CD14-positive monocyte (primary cell): ENCODE measurements at regions not wholly inside any gene's neighbourhood (a gene's known extent, or its start where the extent isn't known, plus 50 kb on each side); places are given as distances from the start of the nearest gene placed in this dataset.

Experiments used
- DNase-seq, 3 donors: peaks; one replicate each; pipeline ENCODE4 v3.0.0-alpha.2; 2011 to 2022
- H2AFZ ChIP-seq: 2 replicates; pipeline ENCODE4 v1.6.0; 2012; ENCODE audit warnings: mild to moderate bottlenecking, low read depth, low read length, inconsistent platforms; ENCODE audit not compliant: insufficient read depth, poor library complexity, severe bottlenecking
- H3K27ac ChIP-seq, 2 donors: 1 replicate in 1 of 2; 2 replicates in 1 of 2; pipeline ENCODE4 v1.5.1; 2012 to 2013; ENCODE audit warnings: low read length in 2 of 2, control low read depth in 1 of 2, inconsistent platforms in 1 of 2, low read depth in 1 of 2, mild to moderate bottlenecking in 1 of 2
- H3K27me3 ChIP-seq, 2 donors: one replicate each; pipeline versions ENCODE4 v1.6.0 to v1.6.1; 2011 to 2013; ENCODE audit warnings: low read length in 2 of 2; ENCODE audit not compliant: control insufficient read depth in 2 of 2, insufficient read depth in 2 of 2
- H3K36me3 ChIP-seq, 2 donors: replicated peaks in 1 of 2; 1 replicate in 1 of 2; 2 replicates in 1 of 2; pipeline versions ENCODE4 v1.5.1 to v1.6.1; 2012 to 2013; ENCODE audit warnings: low read length in 2 of 2, control low read depth in 1 of 2, inconsistent platforms in 1 of 2, mild to moderate bottlenecking in 1 of 2; ENCODE audit not compliant: insufficient read depth in 2 of 2, control insufficient read depth in 1 of 2
- H3K4me1 ChIP-seq, 2 donors: 1 replicate in 1 of 2; 2 replicates in 1 of 2; pipeline versions ENCODE4 v1.5.1 to v1.6.1; 2012 to 2013; ENCODE audit warnings: low read length in 2 of 2, control low read depth in 1 of 2, inconsistent platforms in 1 of 2, mild to moderate bottlenecking in 1 of 2, moderate library complexity in 1 of 2; ENCODE audit not compliant: insufficient read depth in 2 of 2, control insufficient read depth in 1 of 2
- H3K4me2 ChIP-seq: replicated peaks from 2 replicates; pipeline ENCODE3; 2012; ENCODE audit warnings: low read length, moderate library complexity, mild to moderate bottlenecking; ENCODE audit not compliant: poor library complexity, severe bottlenecking; ENCODE audit errors: extremely low read depth
- H3K4me3 ChIP-seq, 3 experiments: fragments of 200-600 bp in 1 of 3; sonication (generic) in 1 of 3; replicated peaks in 1 of 3; 1 replicate in 2 of 3; 2 replicates in 1 of 3; pipeline ENCODE4 v1.5.1; 2011 to 2013; ENCODE audit warnings: low read length in 3 of 3, mild to moderate bottlenecking in 3 of 3, control low read depth in 2 of 3, low read depth in 2 of 3, inconsistent platforms in 1 of 3, moderate library complexity in 1 of 3
- H3K79me2 ChIP-seq: 2 replicates; pipeline ENCODE4 v1.6.0; 2012; ENCODE audit warnings: mild to moderate bottlenecking, control low read depth, inconsistent platforms, low read length, moderate library complexity; ENCODE audit not compliant: insufficient read depth
- H3K9ac ChIP-seq: 2 replicates; pipeline ENCODE4 v1.6.0; 2017; ENCODE audit warnings: low read length, mild to moderate bottlenecking; ENCODE audit not compliant: insufficient read depth, poor library complexity, severe bottlenecking
- H3K9me3 ChIP-seq, 2 donors: replicated peaks in 1 of 2; 1 replicate in 1 of 2; 2 replicates in 1 of 2; pipeline versions ENCODE4 v1.5.1 to v1.6.1; 2012 to 2013; ENCODE audit warnings: low read length in 2 of 2, control low read depth in 1 of 2; ENCODE audit not compliant: control insufficient read depth in 1 of 2, insufficient read depth in 1 of 2
- H4K20me1 ChIP-seq: 2 replicates; pipeline ENCODE4 v1.6.0; 2012; ENCODE audit warnings: mild to moderate bottlenecking, low read length, control low read depth, moderate library complexity; ENCODE audit not compliant: insufficient read depth
- H3K27ac Mint-ChIP-seq, 7 donors: one replicate each; pipeline ENCODE4 v1.8.0; 2020; ENCODE audit warnings: mild to moderate bottlenecking in 7 of 7, mixed read lengths in 7 of 7, moderate library complexity in 6 of 7, inconsistent platforms in 2 of 7
- H3K27me3 Mint-ChIP-seq, 3 donors: one replicate each; pipeline ENCODE4 v1.8.0; 2021 to 2022; ENCODE audit warnings: low read depth in 3 of 3, mild to moderate bottlenecking in 3 of 3, mixed read lengths in 3 of 3, moderate library complexity in 3 of 3, inconsistent platforms in 1 of 3
- H3K36me3 Mint-ChIP-seq, 2 donors: one replicate each; pipeline ENCODE4 v1.8.0; 2020; ENCODE audit warnings: mixed read lengths in 2 of 2, inconsistent platforms in 1 of 2, mild to moderate bottlenecking in 1 of 2
- H3K4me1 Mint-ChIP-seq: one replicate; pipeline ENCODE4 v1.8.0; 2020; ENCODE audit warnings: mild to moderate bottlenecking, mixed read lengths
- H3K4me3 Mint-ChIP-seq, 2 donors: one replicate each; pipeline ENCODE4 v1.8.0; 2020; ENCODE audit warnings: mild to moderate bottlenecking in 2 of 2, mixed read lengths in 2 of 2, moderate library complexity in 1 of 2
- H3K9me3 Mint-ChIP-seq, 7 donors: one replicate each; pipeline ENCODE4 v1.8.0; 2020 to 2022; ENCODE audit warnings: mixed read lengths in 7 of 7, mild to moderate bottlenecking in 6 of 7, moderate library complexity in 6 of 7, inconsistent platforms in 2 of 7
- WGBS: methylation state at CpG from one replicate; pipeline ENCODE4 v1.1.5; 2013; ENCODE audit warnings: missing lambda C conversion rate; ENCODE audit not compliant: insufficient coverage; 5-methylcytosine and 5-hydroxymethylcytosine counted together
- intact Hi-C, 2 donors: fragments of 100-400 bp; cut with micrococcal nuclease; formaldehyde crosslinking; loops; one replicate each; pipeline versions ENCODE4 v1.15.0 to v1.15.1; 2023
- TF ChIP-seq, protein P1 (sequence below): fragments of 200-600 bp; IDR thresholded peaks from one replicate; pipeline ENCODE4 v1.8.0; 2022; ENCODE audit warnings: antibody characterized with exemption, mild to moderate bottlenecking

DNA sequence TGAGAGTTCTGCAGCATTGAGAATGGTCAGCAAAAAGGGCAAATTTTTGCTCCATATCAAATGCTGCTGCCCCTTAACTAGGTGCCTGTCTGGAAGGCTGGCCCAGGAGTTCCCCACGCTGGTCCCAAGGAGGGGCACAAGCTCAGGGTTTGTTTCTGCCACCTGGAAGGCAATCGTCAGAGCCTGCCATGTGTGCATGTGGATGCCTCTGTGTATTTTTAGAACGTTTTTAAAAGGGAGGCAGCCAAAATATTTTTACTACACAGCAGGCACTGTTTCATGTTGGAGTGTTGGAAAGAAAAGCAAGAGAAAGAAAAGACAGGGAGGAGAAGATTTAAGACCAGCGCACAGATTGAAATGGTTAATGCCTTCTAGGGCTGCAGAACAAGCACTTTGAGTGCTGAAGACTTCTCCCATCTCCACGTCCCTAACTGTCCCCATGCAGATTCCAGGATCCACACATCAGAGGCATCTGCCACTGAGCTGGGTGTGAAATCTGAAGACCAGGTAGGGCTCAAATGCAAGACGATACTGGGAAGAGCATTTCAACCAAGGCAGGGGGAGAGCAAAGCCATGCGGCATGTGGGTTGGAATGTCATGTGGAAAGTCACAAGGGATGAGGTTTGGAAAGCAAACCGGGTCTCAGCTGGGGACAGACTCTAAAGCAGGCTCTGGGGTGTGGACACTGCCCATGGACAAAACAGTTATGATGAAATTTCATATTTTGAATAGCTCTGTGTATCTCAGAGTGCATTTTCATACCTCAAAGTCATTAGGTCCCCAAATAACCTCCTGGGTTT is 557.2 kb downstream of the BCL11B start:
- Histone ChIP-seq H3K36me3 (no peaks in the 10 kb centered on the region), H3K79me2 (no peaks in the 10 kb centered on the region), H4K20me1 (no peaks in the 10 kb centered on the region), H3K4me3 (no peak overlapping the region), H3K27ac (no peak overlapping the region), H3K4me2 (no peak overlapping the region), H3K9ac (no peak overlapping the region), H2AFZ (no peak overlapping the region), H3K9me3 (no peaks in the 10 kb centered on the region), H3K27me3 (no peaks in the 10 kb centered on the region), H3K4me1 (no peaks in the 10 kb centered on the region)
- intact Hi-C loops: no loop called here
- no peaks in the 10 kb centered on the region for H3K36me3 Mint-ChIP-seq
- peaks cover 2% of the 10 kb centered on the region in 3 donors for H3K27me3 Mint-ChIP-seq
- peaks cover 0 to 11% (median 4%) of the 10 kb centered on the region in 7 donors for H3K9me3 Mint-ChIP-seq
- WGBS: 100% methylated on average over 2 of the region's 8 CpGs
- peak overlapping the region in 1 of 7 donors; percentile 25 for H3K27ac Mint-ChIP-seq
- H3K4me1 Mint-ChIP-seq: no peaks in the 10 kb centered on the region
- TF ChIP-seq, protein P1, sequence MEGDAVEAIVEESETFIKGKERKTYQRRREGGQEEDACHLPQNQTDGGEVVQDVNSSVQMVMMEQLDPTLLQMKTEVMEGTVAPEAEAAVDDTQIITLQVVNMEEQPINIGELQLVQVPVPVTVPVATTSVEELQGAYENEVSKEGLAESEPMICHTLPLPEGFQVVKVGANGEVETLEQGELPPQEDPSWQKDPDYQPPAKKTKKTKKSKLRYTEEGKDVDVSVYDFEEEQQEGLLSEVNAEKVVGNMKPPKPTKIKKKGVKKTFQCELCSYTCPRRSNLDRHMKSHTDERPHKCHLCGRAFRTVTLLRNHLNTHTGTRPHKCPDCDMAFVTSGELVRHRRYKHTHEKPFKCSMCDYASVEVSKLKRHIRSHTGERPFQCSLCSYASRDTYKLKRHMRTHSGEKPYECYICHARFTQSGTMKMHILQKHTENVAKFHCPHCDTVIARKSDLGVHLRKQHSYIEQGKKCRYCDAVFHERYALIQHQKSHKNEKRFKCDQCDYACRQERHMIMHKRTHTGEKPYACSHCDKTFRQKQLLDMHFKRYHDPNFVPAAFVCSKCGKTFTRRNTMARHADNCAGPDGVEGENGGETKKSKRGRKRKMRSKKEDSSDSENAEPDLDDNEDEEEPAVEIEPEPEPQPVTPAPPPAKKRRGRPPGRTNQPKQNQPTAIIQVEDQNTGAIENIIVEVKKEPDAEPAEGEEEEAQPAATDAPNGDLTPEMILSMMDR: no peak
- DNase-seq: no peak
- no peak overlapping the region for H3K4me3 Mint-ChIP-seq

DNA sequence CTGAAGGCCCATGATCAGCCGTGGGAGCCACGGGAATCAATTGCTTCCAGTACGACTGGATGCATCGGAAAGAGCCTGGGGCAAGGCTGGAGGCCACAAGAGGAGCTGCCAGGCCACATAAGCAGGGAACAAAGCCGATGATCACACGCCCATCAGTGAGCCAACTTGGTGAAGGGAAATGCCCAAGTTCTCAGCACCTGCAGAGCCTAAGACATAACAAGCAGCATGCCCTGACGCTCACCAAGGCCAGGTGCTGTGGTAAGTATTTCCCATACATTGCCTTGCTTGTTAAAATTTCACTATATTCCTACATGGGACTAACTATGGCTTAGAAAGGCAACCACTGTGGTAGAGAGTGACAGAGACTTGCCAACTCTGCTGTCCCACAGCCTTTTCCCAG is 555.9 kb downstream of the BCL11B start:
- Mint-ChIP-seq H3K9me3 (peaks cover 0 to 11% (median 4%) of the 10 kb centered on the region in 7 donors), H3K4me3 (no peak overlapping the region), H3K27me3 (peaks cover 0 to 2% (median 2%) of the 10 kb centered on the region in 3 donors), H3K36me3 (no peaks in the 10 kb centered on the region), H3K27ac (no peak overlapping the region), H3K4me1 (no peaks in the 10 kb centered on the region)
- Histone ChIP-seq H3K79me2 (no peaks in the 10 kb centered on the region), H3K4me2 (no peak overlapping the region), H4K20me1 (no peaks in the 10 kb centered on the region), H3K4me3 (no peak overlapping the region), H3K4me1 (no peaks in the 10 kb centered on the region), H3K27me3 (no peaks in the 10 kb centered on the region), H2AFZ (no peak overlapping the region), H3K27ac (no peak overlapping the region), H3K9ac (no peak overlapping the region), H3K36me3 (no peaks in the 10 kb centered on the region), H3K9me3 (no peaks in the 10 kb centered on the region)
- no peak for DNase-seq
- 94% methylated on average over 5 of the region's 7 CpGs for WGBS
- TF ChIP-seq, protein P1: no peak
- intact Hi-C loops: no loop called here
